ENCODE measurements at regions not wholly inside any gene's neighbourhood (a gene's known extent, or its start where the extent isn't known, plus 50 kb on each side); places are given as distances from the start of the nearest gene placed in this dataset.

GRCh38 chr19:28417361-28417760 is 795.6 kb downstream of the UQCRFS1 start:
- no peak for TF ChIP-seq POLR2A (IDR thresholded peaks at IDR 0.05; ENCODE audit: low read depth, low read length)
- TF ChIP-seq TAF1 (IDR thresholded peaks at IDR 0.05; ENCODE audit: low read depth, low read length) = no peak
- no peak for TF ChIP-seq POLR2AphosphoS5 (IDR thresholded peaks at IDR 0.05; ENCODE audit: low read depth, low read length)

All from GM12891 (cell line).